ENCODE measurements at regions not wholly inside any gene's neighbourhood (a gene's known extent, or its start where the extent isn't known, plus 50 kb on each side); places are given as distances from the start of the nearest gene placed in this dataset.

GRCh38 chr4:180493299-180493698, 1749.9 kb upstream of the TENM3 start:
- no peaks in the 10 kb centered on the region for H3K36me3 ChIP-seq (ENCODE audit: insufficient read depth, low read length)

GRCh38 chr4:180500154-180500553, 1743.0 kb upstream of the TENM3 start:
- Histone ChIP-seq H3K9me3 (ENCODE audit: insufficient read depth, low read depth, low read length) (no peaks in the 10 kb centered on the region), H3K9ac (ENCODE audit: low read length) (no peak overlapping the region), H3K27me3 (ENCODE audit: insufficient read depth, low read length) (no peaks in the 10 kb centered on the region), H3K4me2 (ENCODE audit: low read length) (no peak overlapping the region), H3K4me1 (ENCODE audit: insufficient read depth, low read length) (no peaks in the 10 kb centered on the region), H2AFZ (ENCODE audit: low read depth, low read length) (no peak overlapping the region), H3K79me2 (ENCODE audit: insufficient read depth, low read length) (no peaks in the 10 kb centered on the region), H3K36me3 (ENCODE audit: insufficient read depth, low read length) (no peaks in the 10 kb centered on the region), H3K4me3 (ENCODE audit: insufficient read depth, low read depth, low read length) (no peak overlapping the region), H4K20me1 (ENCODE audit: insufficient read depth, low read length) (no peaks in the 10 kb centered on the region), H3K27ac (ENCODE audit: low read depth, low read length) (no peak overlapping the region)
- Mint-ChIP-seq H3K36me3 (ENCODE audit: low read depth, unreplicated experiment) (no peaks in the 10 kb centered on the region), H3K4me1 (ENCODE audit: low read depth, unreplicated experiment) (peaks cover 2% of the 10 kb centered on the region), H3K27me3 (ENCODE audit: low read depth, unreplicated experiment) (no peaks in the 10 kb centered on the region), H3K27ac (ENCODE audit: unreplicated experiment) (no peak overlapping the region), H3K9me3 (ENCODE audit: unreplicated experiment) (no peaks in the 10 kb centered on the region), H3K4me3 (ENCODE audit: unreplicated experiment) (no peak overlapping the region)
- FAIRE-seq (no peak), DNase-seq (ENCODE audit: low read depth) (no peak)
- no peak for TF ChIP-seq EZH2 (IDR thresholded peaks at IDR 0.05; ENCODE audit: insufficient read depth, low read length)
- no peak for TF ChIP-seq CTCF (IDR thresholded peaks at IDR 0.05; ENCODE audit: insufficient read depth, low read depth, low read length)

More at GRCh38 chr4:180493299-180493698, 1749.9 kb upstream of the TENM3 start:
- Mint-ChIP-seq H3K4me1 (ENCODE audit: low read depth, unreplicated experiment) (peaks cover 4% of the 10 kb centered on the region), H3K27me3 (ENCODE audit: low read depth, unreplicated experiment) (no peaks in the 10 kb centered on the region), H3K9me3 (ENCODE audit: unreplicated experiment) (no peaks in the 10 kb centered on the region), H3K36me3 (ENCODE audit: low read depth, unreplicated experiment) (no peaks in the 10 kb centered on the region), H3K4me3 (ENCODE audit: unreplicated experiment) (no peak overlapping the region), H3K27ac (ENCODE audit: unreplicated experiment) (no peak overlapping the region)
- no peak overlapping the region for H3K27ac ChIP-seq (ENCODE audit: low read depth, low read length)
- no peaks in the 10 kb centered on the region for H3K4me1 ChIP-seq (ENCODE audit: insufficient read depth, low read length)
- DNase-seq (ENCODE audit: low read depth) (no peak), FAIRE-seq (no peak)
- no peaks in the 10 kb centered on the region for H3K79me2 ChIP-seq (ENCODE audit: insufficient read depth, low read length)
- H2AFZ ChIP-seq (ENCODE audit: low read depth, low read length), result no peak overlapping the region
- no peaks in the 10 kb centered on the region for H3K27me3 ChIP-seq (ENCODE audit: insufficient read depth, low read length)
- no peaks in the 10 kb centered on the region for H3K9me3 ChIP-seq (ENCODE audit: insufficient read depth, low read depth, low read length)
- H3K4me2 ChIP-seq (ENCODE audit: low read length), result no peak overlapping the region
- no peak overlapping the region for H3K4me3 ChIP-seq (ENCODE audit: insufficient read depth, low read depth, low read length)
- TF ChIP-seq CTCF (IDR thresholded peaks at IDR 0.05; ENCODE audit: insufficient read depth, low read depth, low read length), result no peak
- no peak for TF ChIP-seq EZH2 (IDR thresholded peaks at IDR 0.05; ENCODE audit: insufficient read depth, low read length)
- H3K9ac ChIP-seq (ENCODE audit: low read length), result no peak overlapping the region
- no peaks in the 10 kb centered on the region for H4K20me1 ChIP-seq (ENCODE audit: insufficient read depth, low read length)

GRCh38 chr4:180512801-180513475, 1730.3 kb upstream of the TENM3 start:
- Mint-ChIP-seq H3K36me3 (ENCODE audit: low read depth, unreplicated experiment) (no peaks in the 10 kb centered on the region), H3K27me3 (ENCODE audit: low read depth, unreplicated experiment) (no peaks in the 10 kb centered on the region), H3K27ac (ENCODE audit: unreplicated experiment) (no peak overlapping the region), H3K9me3 (ENCODE audit: unreplicated experiment) (no peaks in the 10 kb centered on the region), H3K4me3 (ENCODE audit: unreplicated experiment) (no peak overlapping the region), H3K4me1 (ENCODE audit: low read depth, unreplicated experiment) (peaks cover 4% of the 10 kb centered on the region)
- H3K4me1 ChIP-seq (ENCODE audit: insufficient read depth, low read length), result no peaks in the 10 kb centered on the region
- H2AFZ ChIP-seq (ENCODE audit: low read depth, low read length), result no peak overlapping the region
- H3K27me3 ChIP-seq (ENCODE audit: insufficient read depth, low read length), result no peaks in the 10 kb centered on the region
- DNase-seq (ENCODE audit: low read depth) (peak; percentile 4), FAIRE-seq (no peak)
- no peaks in the 10 kb centered on the region for H3K36me3 ChIP-seq (ENCODE audit: insufficient read depth, low read length)
- H3K4me2 ChIP-seq (ENCODE audit: low read length), result no peak overlapping the region
- H3K79me2 ChIP-seq (ENCODE audit: insufficient read depth, low read length), result no peaks in the 10 kb centered on the region
- TF ChIP-seq CTCF (IDR thresholded peaks at IDR 0.05; ENCODE audit: insufficient read depth, low read depth, low read length) (no peak), EZH2 (IDR thresholded peaks at IDR 0.05; ENCODE audit: insufficient read depth, low read length) (no peak)
- H3K9ac ChIP-seq (ENCODE audit: low read length), result no peak overlapping the region
- no peak overlapping the region for H3K4me3 ChIP-seq (ENCODE audit: insufficient read depth, low read depth, low read length)
- no peaks in the 10 kb centered on the region for H3K9me3 ChIP-seq (ENCODE audit: insufficient read depth, low read depth, low read length)
- no peak overlapping the region for H3K27ac ChIP-seq (ENCODE audit: low read depth, low read length)
- H4K20me1 ChIP-seq (ENCODE audit: insufficient read depth, low read length), result no peaks in the 10 kb centered on the region
